H9 (cell line): ENCODE measurements at regions not wholly inside any gene's neighbourhood (a gene's known extent, or its start where the extent isn't known, plus 50 kb on each side); places are given as distances from the start of the nearest gene placed in this dataset.
"Not testable (repeated sequence)": the region's sequence is repeated elsewhere in the genome, so short reads cannot be mapped to it uniquely, and the experiment has no call there.

Experiments used
- DNase-seq: peaks from one replicate; pipeline ENCODE4 v3.0.0-alpha.2; 2017
- H2AFZ ChIP-seq: one replicate; pipeline ENCODE4 v1.6.1; 2013; ENCODE audit warnings: mild to moderate bottlenecking, low read length, control low read depth, moderate library complexity
- H2AK5ac ChIP-seq: 2 replicates; pipeline ENCODE4 v1.6.1; 2013; ENCODE audit warnings: low read length, control low read depth, mixed read lengths; ENCODE audit not compliant: insufficient read length
- H2BK120ac ChIP-seq: one replicate; pipeline ENCODE4 v1.6.1; 2013; ENCODE audit warnings: low read depth, mild to moderate bottlenecking, low read length, control low read depth, inconsistent platforms; ENCODE audit not compliant: poor library complexity, severe bottlenecking
- H2BK12ac ChIP-seq: 2 replicates; pipeline ENCODE4 v1.6.1; 2013; ENCODE audit warnings: low read length, control low read depth, mixed read lengths, low read depth; ENCODE audit not compliant: insufficient read length
- H2BK15ac ChIP-seq: 2 replicates; pipeline ENCODE4 v1.6.1; 2013; ENCODE audit warnings: low read depth, low read length, control low read depth
- H2BK20ac ChIP-seq: one replicate; pipeline ENCODE4 v1.6.1; 2013; ENCODE audit warnings: low read depth, mild to moderate bottlenecking, low read length, control low read depth, inconsistent platforms; ENCODE audit not compliant: poor library complexity, severe bottlenecking
- H2BK5ac ChIP-seq: 2 replicates; pipeline ENCODE4 v1.6.1; 2013; ENCODE audit warnings: low read length, control low read depth, mixed read lengths; ENCODE audit not compliant: insufficient read length
- H3K14ac ChIP-seq: 2 replicates; pipeline ENCODE4 v1.6.1; 2013; ENCODE audit warnings: low read length, control low read depth; ENCODE audit not compliant: insufficient read depth
- H3K18ac ChIP-seq: 2 replicates; pipeline ENCODE4 v1.6.1; 2013; ENCODE audit warnings: low read depth, mild to moderate bottlenecking, mixed read lengths, low read length, control low read depth; ENCODE audit not compliant: insufficient read length
- H3K23ac ChIP-seq: 2 replicates; pipeline ENCODE4 v1.6.1; 2013; ENCODE audit warnings: low read length, control low read depth, mixed read lengths, low read depth; ENCODE audit not compliant: insufficient read length
- H3K23me2 ChIP-seq: 2 replicates; pipeline ENCODE4 v1.6.1; 2013; ENCODE audit warnings: low read depth, mild to moderate bottlenecking, mixed read lengths, low read length, control low read depth; ENCODE audit not compliant: insufficient read length, poor library complexity, severe bottlenecking
- H3K27ac ChIP-seq: 2 replicates; pipeline ENCODE4 v1.5.1; 2013; ENCODE audit warnings: low read length, control low read depth, mixed read lengths, low read depth; ENCODE audit not compliant: insufficient read length
- H3K27me3 ChIP-seq: 2 replicates; pipeline ENCODE4 v1.6.1; 2013; ENCODE audit warnings: low read length, control low read depth, inconsistent platforms; ENCODE audit not compliant: insufficient read depth
- H3K4ac ChIP-seq: 2 replicates; pipeline ENCODE4 v1.6.1; 2013; ENCODE audit warnings: low read depth, mild to moderate bottlenecking, control low read depth, inconsistent platforms, low read length, moderate library complexity
- H3K4me1 ChIP-seq: 2 replicates; pipeline ENCODE4 v1.6.1; 2013; ENCODE audit warnings: low read length, control low read depth, inconsistent platforms; ENCODE audit not compliant: insufficient read depth
- H3K4me2 ChIP-seq: 2 replicates; pipeline ENCODE4 v1.6.1; 2013; ENCODE audit warnings: low read length, control low read depth, mixed read lengths; ENCODE audit not compliant: insufficient read length, insufficient read depth
- H3K56ac ChIP-seq: 2 replicates; pipeline ENCODE4 v1.6.1; 2013; ENCODE audit warnings: low read depth, mild to moderate bottlenecking, mixed read lengths, low read length, control low read depth; ENCODE audit not compliant: insufficient read length
- H3K79me1 ChIP-seq: 2 replicates; pipeline ENCODE4 v1.6.1; 2013; ENCODE audit warnings: low read depth, mild to moderate bottlenecking, moderate library complexity, low read length, control low read depth, inconsistent platforms; ENCODE audit not compliant: insufficient read depth, poor library complexity, severe bottlenecking
- H3K79me2 ChIP-seq: 2 replicates; pipeline ENCODE4 v1.6.1; 2013; ENCODE audit warnings: low read length, control low read depth, inconsistent platforms; ENCODE audit not compliant: insufficient read depth
- H3K9ac ChIP-seq: 2 replicates; pipeline ENCODE4 v1.6.1; 2013; ENCODE audit warnings: low read length, control low read depth, mixed read lengths; ENCODE audit not compliant: insufficient read length; ENCODE audit errors: extremely low read depth
- H3K9me3 ChIP-seq: one replicate; pipeline ENCODE4 v1.6.1; 2013; ENCODE audit warnings: low read depth, low read length, inconsistent platforms; ENCODE audit not compliant: control insufficient read depth
- H3T11ph ChIP-seq: one replicate; pipeline ENCODE4 v1.6.1; 2013; ENCODE audit warnings: mild to moderate bottlenecking, low read length, control low read depth, inconsistent platforms
- H4K20me1 ChIP-seq: one replicate; pipeline ENCODE4 v1.6.1; 2013; ENCODE audit not compliant: control insufficient read depth, insufficient read length, insufficient read depth
- H4K5ac ChIP-seq: 2 replicates; pipeline ENCODE4 v1.6.1; 2013; ENCODE audit warnings: low read depth, mild to moderate bottlenecking, mixed read lengths, low read length, control low read depth; ENCODE audit not compliant: insufficient read length
- H4K8ac ChIP-seq: replicated peaks from 2 replicates; pipeline ENCODE4 v1.6.1; 2013; ENCODE audit warnings: low read length, control low read depth, mixed read lengths, low read depth; ENCODE audit not compliant: insufficient read length
- H4K91ac ChIP-seq: 2 replicates; pipeline ENCODE4 v1.6.1; 2013; ENCODE audit warnings: low read depth, mild to moderate bottlenecking, moderate library complexity, mixed read lengths, low read length, control low read depth; ENCODE audit not compliant: insufficient read length
- H3K27ac Mint-ChIP-seq, 3 experiments: 2 replicates in 2 of 3; 3 replicates in 1 of 3; pipeline ENCODE4 v1.8.0; 2020 to 2021; ENCODE audit warnings: mixed read lengths in 3 of 3, mild to moderate bottlenecking in 1 of 3, moderate library complexity in 1 of 3
- H3K27me3 Mint-ChIP-seq: 2 replicates; pipeline ENCODE4 v1.8.0; 2021; ENCODE audit warnings: low read depth, mild to moderate bottlenecking, moderate library complexity, mixed read lengths
- H3K36me3 Mint-ChIP-seq, 3 experiments: 2 replicates in 2 of 3; 3 replicates in 1 of 3; pipeline ENCODE4 v1.8.0; 2020 to 2021; ENCODE audit warnings: low read depth in 3 of 3, mixed read lengths in 3 of 3; ENCODE audit not compliant: insufficient read depth in 1 of 3
- H3K4me1 Mint-ChIP-seq, 2 experiments: 2 replicates each; pipeline ENCODE4 v1.8.0; 2020; ENCODE audit warnings: mixed read lengths in 2 of 2
- H3K4me3 Mint-ChIP-seq, 2 experiments: 2 replicates in 1 of 2; 3 replicates in 1 of 2; pipeline ENCODE4 v1.8.0; 2020 to 2021; ENCODE audit warnings: mild to moderate bottlenecking in 2 of 2, mixed read lengths in 2 of 2, moderate library complexity in 1 of 2
- H3K9me3 Mint-ChIP-seq, 2 experiments: 2 replicates in 1 of 2; 3 replicates in 1 of 2; pipeline ENCODE4 v1.8.0; 2020; ENCODE audit warnings: mild to moderate bottlenecking in 2 of 2, mixed read lengths in 2 of 2, moderate library complexity in 1 of 2
- WGBS: extraction: QIAGEN DNeasy Blood & Tissue Kit; methylation state at CpG from one replicate; pipeline ENCODE4 v1.1.7; 2013; ENCODE audit warnings: missing lambda C conversion rate, low lambda C conversion rate, mixed read lengths; ENCODE audit not compliant: insufficient read length; ENCODE audit errors: extremely low coverage; 5-methylcytosine and 5-hydroxymethylcytosine counted together
- TF ChIP-seq, protein P1 (sequence below): fragments of 200-600 bp; sonication (generic); conservative IDR thresholded peaks from 3 replicates; pipeline ENCODE4 v1.8.0; 2021; ENCODE audit warnings: antibody characterized with exemption, mild to moderate bottlenecking

DNA sequence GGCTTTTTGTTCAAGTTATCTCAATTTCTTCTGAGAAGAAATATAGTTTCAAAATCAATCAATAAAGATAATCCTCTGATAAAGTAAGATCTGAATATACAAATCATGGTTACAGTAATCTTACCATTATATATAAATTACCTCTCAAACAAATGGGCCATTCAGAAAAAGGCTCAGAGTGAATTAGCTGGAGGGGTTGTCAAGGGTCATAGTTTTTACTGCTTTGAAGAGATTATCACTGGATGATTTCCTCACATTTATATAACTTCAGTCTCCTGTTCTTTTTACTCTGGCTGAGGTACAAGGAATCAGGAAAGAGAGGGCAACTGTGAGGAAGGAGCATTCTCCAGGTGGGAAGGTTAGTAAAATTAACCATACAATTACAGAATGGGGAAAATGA, 148.6 kb upstream of the ELL2 start:
- no peak overlapping the region for H2AK5ac ChIP-seq
- H4K5ac ChIP-seq, result no peak overlapping the region
- H3K36me3 Mint-ChIP-seq, result peaks cover 4 to 18% (median 7%) of the 10 kb centered on the region in 3 experiments; a peak in 5 of 7 replicates
- H2BK20ac ChIP-seq, result no peak overlapping the region
- H2AFZ ChIP-seq, result no peak overlapping the region
- no peak overlapping the region for H3K27ac ChIP-seq
- H4K20me1 ChIP-seq, result no peaks in the 10 kb centered on the region
- H3K27ac Mint-ChIP-seq, result no peak overlapping the region
- no peaks in the 10 kb centered on the region for H3K27me3 ChIP-seq
- H4K91ac ChIP-seq, result no peak overlapping the region
- no peak overlapping the region for H2BK15ac ChIP-seq
- H3K23ac ChIP-seq, result no peak overlapping the region
- H3K4me3 Mint-ChIP-seq, result no peak overlapping the region
- peaks cover 9 to 14% of the 10 kb centered on the region in 2 experiments; a peak in 4 of 5 replicates for H3K9me3 Mint-ChIP-seq
- TF ChIP-seq, protein P1, sequence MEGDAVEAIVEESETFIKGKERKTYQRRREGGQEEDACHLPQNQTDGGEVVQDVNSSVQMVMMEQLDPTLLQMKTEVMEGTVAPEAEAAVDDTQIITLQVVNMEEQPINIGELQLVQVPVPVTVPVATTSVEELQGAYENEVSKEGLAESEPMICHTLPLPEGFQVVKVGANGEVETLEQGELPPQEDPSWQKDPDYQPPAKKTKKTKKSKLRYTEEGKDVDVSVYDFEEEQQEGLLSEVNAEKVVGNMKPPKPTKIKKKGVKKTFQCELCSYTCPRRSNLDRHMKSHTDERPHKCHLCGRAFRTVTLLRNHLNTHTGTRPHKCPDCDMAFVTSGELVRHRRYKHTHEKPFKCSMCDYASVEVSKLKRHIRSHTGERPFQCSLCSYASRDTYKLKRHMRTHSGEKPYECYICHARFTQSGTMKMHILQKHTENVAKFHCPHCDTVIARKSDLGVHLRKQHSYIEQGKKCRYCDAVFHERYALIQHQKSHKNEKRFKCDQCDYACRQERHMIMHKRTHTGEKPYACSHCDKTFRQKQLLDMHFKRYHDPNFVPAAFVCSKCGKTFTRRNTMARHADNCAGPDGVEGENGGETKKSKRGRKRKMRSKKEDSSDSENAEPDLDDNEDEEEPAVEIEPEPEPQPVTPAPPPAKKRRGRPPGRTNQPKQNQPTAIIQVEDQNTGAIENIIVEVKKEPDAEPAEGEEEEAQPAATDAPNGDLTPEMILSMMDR, result no peak
- no peaks in the 10 kb centered on the region for H3K79me2 ChIP-seq
- no peak overlapping the region for H3K4ac ChIP-seq
- no peak overlapping the region for H3T11ph ChIP-seq
- H3K23me2 ChIP-seq, result no peaks in the 10 kb centered on the region
- no peaks in the 10 kb centered on the region for H3K4me1 ChIP-seq
- H3K14ac ChIP-seq, result no peak overlapping the region
- no peaks in the 10 kb centered on the region for H3K27me3 Mint-ChIP-seq
- peaks cover 3% of the 10 kb centered on the region in 2 experiments; a peak in 2 of 4 replicates for H3K4me1 Mint-ChIP-seq
- no peak overlapping the region for H2BK120ac ChIP-seq
- no peak overlapping the region for H2BK5ac ChIP-seq
- H4K8ac ChIP-seq, result no peak overlapping the region
- H3K18ac ChIP-seq, result no peak overlapping the region
- DNase-seq, result no peak
- H3K9me3 ChIP-seq, result no peaks in the 10 kb centered on the region
- H3K79me1 ChIP-seq, result no peaks in the 10 kb centered on the region
- H2BK12ac ChIP-seq, result no peak overlapping the region
- H3K4me2 ChIP-seq, result no peak overlapping the region
- H3K9ac ChIP-seq, result no peak overlapping the region
- H3K56ac ChIP-seq, result no peak overlapping the region

DNA sequence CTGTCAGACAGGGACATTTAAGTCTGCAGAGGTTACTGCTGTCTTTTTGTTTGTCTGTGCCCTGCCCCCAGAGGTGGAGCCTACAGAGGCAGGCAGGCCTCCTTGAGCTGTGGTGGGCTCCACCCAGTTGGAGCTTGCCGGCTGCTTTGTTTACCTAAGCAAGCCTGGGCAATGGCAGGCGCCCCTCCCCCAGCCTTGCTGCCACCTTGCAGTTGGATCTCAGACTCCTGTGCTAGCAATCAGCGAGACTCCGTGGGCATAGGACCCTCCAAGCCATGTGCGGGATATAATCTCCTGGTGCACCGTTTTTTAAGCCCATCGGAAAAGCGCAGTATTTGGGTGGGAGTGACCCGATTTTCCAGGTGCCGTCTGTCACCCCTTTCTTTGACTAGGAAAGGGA, 147.0 kb upstream of the ELL2 start:
- H3K23ac ChIP-seq, H4K91ac ChIP-seq, H3K27me3 ChIP-seq, H3K79me2 ChIP-seq, H2BK12ac ChIP-seq, H3K4me3 Mint-ChIP-seq, H3K23me2 ChIP-seq, H2BK5ac ChIP-seq, H2AK5ac ChIP-seq, H3K4me1 Mint-ChIP-seq, H3K9ac ChIP-seq, H3K27me3 Mint-ChIP-seq, H3T11ph ChIP-seq, H3K27ac ChIP-seq, H4K20me1 ChIP-seq, H2BK15ac ChIP-seq, H3K14ac ChIP-seq, H2BK120ac ChIP-seq, H2AFZ ChIP-seq, DNase-seq, H3K9me3 ChIP-seq, H3K4ac ChIP-seq, H3K56ac ChIP-seq, H3K18ac ChIP-seq, H3K79me1 ChIP-seq, H4K5ac ChIP-seq, H3K4me2 ChIP-seq, H3K4me1 ChIP-seq, H4K8ac ChIP-seq, H2BK20ac ChIP-seq: not testable (repeated sequence)
- Mint-ChIP-seq H3K27ac (peak overlapping the region in 1 of 3 experiments; percentile 83; a peak in 2 of 7 replicates), H3K36me3 (peaks cover 4 to 21% (median 7%) of the 10 kb centered on the region in 3 experiments; a peak in 6 of 7 replicates), H3K9me3 (peaks cover 11 to 14% of the 10 kb centered on the region in 2 experiments; a peak in 4 of 5 replicates)
- no CpG with 5 or more reads among the region's 10 CpGs for WGBS
